ENCODE measurements at regions not wholly inside any gene's neighbourhood (a gene's known extent, or its start where the extent isn't known, plus 50 kb on each side); places are given as distances from the start of the nearest gene placed in this dataset.

DNA sequence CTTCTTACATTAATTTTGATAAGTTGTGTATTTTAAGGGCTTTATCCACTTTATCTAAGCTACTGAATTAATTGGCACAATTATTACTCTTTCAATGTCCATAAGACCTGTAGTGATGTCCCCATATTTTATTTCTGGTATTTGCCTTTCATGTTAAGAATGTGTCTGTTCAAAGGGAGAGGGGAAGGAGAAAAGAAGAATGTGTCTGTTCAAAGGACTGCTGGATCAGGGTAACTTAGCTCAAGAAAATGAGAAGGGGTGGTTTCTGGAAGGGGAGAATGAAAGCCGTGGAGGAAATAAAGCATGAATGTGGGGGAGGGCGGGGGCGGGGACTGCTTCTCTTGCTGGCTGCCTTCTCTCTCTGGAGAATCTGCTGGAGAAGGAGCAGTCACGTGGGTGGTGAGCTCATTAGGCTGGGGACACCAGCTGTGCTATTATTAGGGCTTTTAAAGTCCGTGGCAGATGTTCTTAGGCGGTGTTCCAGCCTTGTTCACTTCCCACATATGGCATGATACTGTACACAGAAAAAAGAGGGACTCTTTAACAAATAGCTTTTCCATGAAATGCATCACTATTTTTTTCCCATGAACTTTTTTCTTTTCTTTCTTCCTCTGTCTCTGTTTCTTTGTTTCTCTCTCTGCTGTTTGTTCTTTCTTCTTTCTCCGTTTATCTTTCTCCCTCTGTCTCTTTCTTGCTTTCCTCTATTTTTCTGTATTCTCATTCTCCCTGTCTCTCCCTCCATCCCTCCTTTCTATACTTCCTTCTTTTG lies 63.7 kb upstream of the ULK4 start:
- TF ChIP-seq, protein P1, sequence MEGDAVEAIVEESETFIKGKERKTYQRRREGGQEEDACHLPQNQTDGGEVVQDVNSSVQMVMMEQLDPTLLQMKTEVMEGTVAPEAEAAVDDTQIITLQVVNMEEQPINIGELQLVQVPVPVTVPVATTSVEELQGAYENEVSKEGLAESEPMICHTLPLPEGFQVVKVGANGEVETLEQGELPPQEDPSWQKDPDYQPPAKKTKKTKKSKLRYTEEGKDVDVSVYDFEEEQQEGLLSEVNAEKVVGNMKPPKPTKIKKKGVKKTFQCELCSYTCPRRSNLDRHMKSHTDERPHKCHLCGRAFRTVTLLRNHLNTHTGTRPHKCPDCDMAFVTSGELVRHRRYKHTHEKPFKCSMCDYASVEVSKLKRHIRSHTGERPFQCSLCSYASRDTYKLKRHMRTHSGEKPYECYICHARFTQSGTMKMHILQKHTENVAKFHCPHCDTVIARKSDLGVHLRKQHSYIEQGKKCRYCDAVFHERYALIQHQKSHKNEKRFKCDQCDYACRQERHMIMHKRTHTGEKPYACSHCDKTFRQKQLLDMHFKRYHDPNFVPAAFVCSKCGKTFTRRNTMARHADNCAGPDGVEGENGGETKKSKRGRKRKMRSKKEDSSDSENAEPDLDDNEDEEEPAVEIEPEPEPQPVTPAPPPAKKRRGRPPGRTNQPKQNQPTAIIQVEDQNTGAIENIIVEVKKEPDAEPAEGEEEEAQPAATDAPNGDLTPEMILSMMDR (IDR thresholded peaks at IDR 0.05) = no peak
- no peak for TF ChIP-seq POLR2A (IDR thresholded peaks at IDR 0.05)
